Spleen (tissue), 7 donors: ENCODE measurements at regions not wholly inside any gene's neighbourhood (a gene's known extent, or its start where the extent isn't known, plus 50 kb on each side); places are given as distances from the start of the nearest gene placed in this dataset.

Experiments
- POLR2A ChIP-seq, 3 donors: fragments of 450-650 bp; IDR thresholded peaks; one replicate each; pipeline ENCODE4 v1.5.1; 2017; ENCODE audit warnings: antibody characterized with exemption in 3 of 3, mild to moderate bottlenecking in 1 of 3
- POLR2AphosphoS5 ChIP-seq, 3 donors: sonication (generic); formaldehyde crosslinking; IDR thresholded peaks; one replicate each; pipeline ENCODE4 v1.5.1; 2017; ENCODE audit warnings: antibody characterized with exemption in 3 of 3
- TF ChIP-seq, protein P1 (sequence below), 11 experiments: fragments of 200-600 bp in 7 of 11; fragments of 450-650 bp in 4 of 11; sonication (generic) in 4 of 11; IDR thresholded peaks in 8 of 11; conservative IDR thresholded peaks in 3 of 11; 1 replicate in 7 of 11; 2 replicates in 4 of 11; pipeline versions ENCODE4 v1.4.0 to v1.8.0; 2016 to 2021; ENCODE audit warnings: antibody characterized with exemption in 11 of 11, inconsistent platforms in 4 of 11, mild to moderate bottlenecking in 1 of 11
- donor health status: DM: no; HTN: no; CAD: no; lungs with moderate emphysema.
- donor health status: DM: no; HTN: no; CAD: no.
- donor health status: DM: no; HTN: no; CAD: no.

DNA sequence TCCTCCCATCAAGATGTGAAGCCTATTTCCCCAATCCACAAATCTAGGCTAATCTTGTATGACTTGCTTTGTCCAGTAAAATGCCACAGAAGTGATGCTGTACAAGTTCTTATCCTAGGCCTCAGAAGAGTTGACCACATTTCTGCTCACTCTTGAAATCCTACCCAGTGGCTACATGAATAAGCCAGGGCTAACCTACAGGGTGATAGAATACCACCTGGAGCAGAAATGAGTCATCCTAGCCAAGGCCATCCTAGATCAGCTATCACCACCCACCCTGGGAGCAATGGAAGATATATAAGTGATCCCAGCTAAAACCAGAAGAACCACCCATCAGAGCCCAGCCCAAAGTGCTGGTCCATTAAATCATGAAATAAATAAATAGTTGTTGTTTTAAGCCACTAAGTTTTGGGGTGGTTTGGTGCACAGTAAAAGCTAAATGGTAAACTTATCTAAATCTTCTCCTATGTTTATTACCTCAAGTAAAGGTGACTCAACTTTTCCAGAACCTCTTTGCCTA, 105.1 kb downstream of the RPS29 start:
- TF ChIP-seq, protein P1, sequence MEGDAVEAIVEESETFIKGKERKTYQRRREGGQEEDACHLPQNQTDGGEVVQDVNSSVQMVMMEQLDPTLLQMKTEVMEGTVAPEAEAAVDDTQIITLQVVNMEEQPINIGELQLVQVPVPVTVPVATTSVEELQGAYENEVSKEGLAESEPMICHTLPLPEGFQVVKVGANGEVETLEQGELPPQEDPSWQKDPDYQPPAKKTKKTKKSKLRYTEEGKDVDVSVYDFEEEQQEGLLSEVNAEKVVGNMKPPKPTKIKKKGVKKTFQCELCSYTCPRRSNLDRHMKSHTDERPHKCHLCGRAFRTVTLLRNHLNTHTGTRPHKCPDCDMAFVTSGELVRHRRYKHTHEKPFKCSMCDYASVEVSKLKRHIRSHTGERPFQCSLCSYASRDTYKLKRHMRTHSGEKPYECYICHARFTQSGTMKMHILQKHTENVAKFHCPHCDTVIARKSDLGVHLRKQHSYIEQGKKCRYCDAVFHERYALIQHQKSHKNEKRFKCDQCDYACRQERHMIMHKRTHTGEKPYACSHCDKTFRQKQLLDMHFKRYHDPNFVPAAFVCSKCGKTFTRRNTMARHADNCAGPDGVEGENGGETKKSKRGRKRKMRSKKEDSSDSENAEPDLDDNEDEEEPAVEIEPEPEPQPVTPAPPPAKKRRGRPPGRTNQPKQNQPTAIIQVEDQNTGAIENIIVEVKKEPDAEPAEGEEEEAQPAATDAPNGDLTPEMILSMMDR (IDR thresholded peaks at IDR 0.05 in 8 of 11, conservative IDR thresholded peaks at IDR 0.05 in 3 of 11), result no peak
- TF ChIP-seq POLR2A (IDR thresholded peaks at IDR 0.05) (no peak), POLR2AphosphoS5 (IDR thresholded peaks at IDR 0.05) (no peak)
